ENCODE measurements at regions not wholly inside any gene's neighbourhood (a gene's known extent, or its start where the extent isn't known, plus 50 kb on each side); places are given as distances from the start of the nearest gene placed in this dataset.
A peak's percentile ranks its signal among the peaks of the same experiment; 100 is the strongest.

DNA sequence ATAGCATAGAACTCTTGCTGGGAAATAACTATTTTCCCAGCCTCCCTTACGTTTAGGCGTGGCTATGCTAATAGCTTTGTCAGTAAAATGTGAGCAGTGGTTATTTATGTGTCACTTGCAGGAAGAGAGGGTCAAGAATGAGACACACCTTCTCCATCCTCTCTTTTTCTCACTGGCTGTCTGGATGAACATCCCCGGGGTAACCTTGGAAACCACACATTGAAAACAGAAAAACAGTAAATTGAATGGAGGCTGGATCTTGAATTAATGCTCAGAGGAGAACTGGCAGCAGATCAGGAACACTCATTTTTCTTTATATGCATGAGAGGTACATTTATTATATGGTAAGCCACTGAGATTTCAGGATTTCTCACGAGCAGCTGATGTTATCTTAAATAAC lies 127.6 kb downstream of the DNAJB9 start:
- peak; percentile 3 for DNase-seq (ENCODE audit: low read depth)

DNA sequence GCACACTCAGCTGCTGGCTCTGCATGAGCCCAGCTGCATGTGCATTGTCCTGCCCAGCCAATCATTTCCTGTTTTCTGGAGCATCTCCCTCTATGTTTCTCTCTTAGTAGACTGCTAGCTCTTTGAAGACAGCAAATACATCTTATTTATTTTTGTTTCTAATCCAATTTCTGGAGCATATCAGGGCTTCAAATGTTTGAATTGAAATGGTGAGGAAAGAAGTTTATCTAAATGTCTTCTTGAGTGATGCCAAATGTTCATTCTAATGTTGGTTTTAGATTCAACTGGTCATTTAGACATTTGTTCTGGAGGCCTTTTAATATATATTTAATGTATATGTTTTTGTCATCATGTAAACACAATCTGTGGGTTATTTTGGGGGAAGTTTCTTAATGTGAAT lies 141.9 kb downstream of the DNAJB9 start:
- DNase-seq (ENCODE audit: low read depth) = no peak

DNA sequence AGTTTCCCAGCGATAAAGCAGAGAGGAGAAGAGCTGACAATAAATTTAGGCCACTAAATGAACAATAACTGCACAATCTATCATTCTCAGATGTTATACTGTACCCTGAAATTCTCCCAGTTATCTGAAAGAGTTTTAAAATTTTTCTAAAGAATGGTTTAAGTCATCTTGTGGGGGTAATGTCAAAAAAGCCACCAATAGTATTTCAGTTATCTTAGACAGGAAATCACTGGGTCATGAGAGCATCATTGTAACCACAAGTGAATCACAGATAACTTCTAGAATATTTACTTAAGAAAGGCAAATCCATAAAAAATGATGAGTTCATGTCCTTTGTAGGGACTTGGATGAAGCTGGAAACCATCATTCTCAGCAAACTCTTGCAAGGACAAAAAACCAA lies 147.1 kb downstream of the DNAJB9 start:
- peak; percentile 52 for DNase-seq (ENCODE audit: low read depth)

DNA sequence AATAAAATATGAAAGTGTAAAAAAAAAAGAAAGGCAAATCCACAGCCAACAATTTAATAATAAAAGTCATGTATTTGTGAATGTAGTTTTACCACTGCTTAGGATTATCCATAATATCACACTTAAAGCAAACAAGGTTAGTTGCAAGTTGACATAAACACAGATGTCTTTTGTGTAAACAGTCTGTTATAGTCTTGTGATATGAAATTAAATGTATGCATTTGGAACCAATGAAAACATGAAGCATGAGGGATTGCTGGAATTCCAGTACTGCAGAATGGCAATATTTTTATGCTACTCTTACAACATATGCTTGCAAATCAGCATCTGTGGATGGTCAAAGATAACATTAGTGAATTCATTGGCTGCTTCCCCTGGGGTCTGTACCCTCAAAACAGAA lies 148.1 kb downstream of the DNAJB9 start:
- DNase-seq (ENCODE audit: low read depth) = no peak

DNA sequence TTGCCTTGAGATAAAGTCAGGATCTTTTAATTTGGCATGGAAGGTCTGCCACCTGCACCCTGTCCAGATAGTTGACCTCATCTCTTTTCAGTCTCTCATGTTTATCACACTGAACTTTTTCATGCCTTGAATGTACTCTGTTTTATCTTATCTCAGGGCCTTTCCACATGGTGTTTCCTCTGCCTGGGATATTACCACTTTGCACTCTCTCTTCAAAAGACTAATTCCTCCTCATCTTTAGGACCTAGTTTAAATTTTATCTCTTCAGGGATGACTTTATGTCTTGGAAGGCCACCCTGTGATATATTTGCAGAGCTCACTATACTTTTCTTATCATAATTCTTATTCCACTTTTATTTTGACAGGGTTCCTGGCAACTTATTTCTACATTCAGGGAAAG lies 150.0 kb downstream of the DNAJB9 start:
- no peak for DNase-seq (ENCODE audit: low read depth)

DNA sequence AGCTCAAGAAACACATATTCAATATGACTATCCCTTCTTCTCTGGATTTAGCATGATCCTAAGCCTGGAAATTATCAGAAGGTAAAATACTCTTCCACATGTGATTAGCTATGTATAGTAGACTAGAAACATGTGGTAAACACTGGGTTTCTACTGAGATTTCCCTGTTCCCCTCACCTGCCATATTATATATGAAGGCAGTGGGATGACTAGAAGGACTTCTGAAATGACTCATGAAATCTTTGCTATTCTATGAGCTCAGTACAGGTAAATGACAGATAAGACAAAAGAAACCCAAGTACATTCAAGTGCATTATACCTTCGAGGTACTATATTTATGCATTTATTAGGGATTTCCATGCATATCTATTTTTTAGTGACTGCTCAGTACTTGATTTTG lies 152.9 kb downstream of the DNAJB9 start:
- no peak for DNase-seq (ENCODE audit: low read depth)

DNA sequence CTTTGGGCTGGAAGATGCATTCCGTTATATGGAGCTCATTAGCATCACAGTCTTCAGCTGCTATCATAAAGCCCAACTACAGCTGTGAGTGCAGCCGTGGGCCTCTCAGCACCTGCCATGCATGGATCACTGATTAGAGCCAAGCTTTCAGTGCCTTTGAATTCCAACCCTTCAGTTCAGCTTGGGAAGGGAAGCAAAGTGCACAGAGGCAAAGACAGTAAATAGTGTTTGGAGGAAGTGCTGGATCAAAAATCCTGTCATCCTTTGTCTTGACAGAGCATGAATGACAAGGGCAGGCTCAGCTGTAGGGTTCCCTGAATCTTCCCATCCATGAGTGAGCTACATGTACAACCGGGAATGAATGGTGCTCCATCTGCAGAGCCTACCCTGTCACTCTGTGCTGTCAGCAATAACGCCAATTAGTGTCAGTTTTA lies 153.7 kb downstream of the DNAJB9 start:
- DNase-seq (ENCODE audit: low read depth) = no peak

DNA sequence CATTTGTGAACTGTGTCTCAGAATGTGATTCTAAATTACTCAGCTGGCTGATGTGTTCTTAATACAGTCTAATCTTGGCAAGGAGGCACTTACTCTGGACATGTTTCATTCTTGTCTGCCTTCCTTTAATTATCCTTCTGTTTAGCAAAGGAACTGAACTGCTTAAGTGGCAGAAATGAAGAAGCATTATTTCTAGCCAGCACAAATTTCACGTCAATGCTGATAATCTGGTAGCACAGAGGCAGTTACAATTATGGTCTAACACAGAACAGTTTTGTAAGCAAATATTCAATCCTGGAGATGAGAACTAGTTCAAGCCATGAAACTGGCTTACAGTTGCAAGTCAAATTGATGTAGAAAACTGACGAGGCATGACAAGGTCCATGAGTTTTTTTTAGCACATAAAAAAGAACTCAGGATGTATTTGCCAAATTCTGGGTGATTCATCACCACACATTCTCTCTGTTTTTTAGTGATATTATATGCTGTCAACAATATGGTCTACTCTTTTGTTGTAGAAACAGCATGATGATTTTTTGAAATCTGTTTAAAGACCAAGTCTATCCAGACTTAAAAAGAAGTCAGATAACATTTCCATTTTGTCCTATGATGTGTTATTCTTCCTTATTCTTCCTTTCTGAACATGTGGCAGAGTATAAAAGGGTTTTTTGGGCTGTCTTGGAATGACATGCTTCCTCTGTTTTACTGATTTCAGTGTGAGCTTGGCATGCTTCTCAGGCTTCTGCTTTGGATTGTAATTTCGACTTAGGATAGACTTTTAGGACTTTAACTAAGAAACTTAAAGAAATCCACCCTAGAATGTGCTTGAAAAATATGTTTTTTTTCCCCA lies 154.8 kb downstream of the DNAJB9 start:
- DNase-seq (ENCODE audit: low read depth) = no peak

DNA sequence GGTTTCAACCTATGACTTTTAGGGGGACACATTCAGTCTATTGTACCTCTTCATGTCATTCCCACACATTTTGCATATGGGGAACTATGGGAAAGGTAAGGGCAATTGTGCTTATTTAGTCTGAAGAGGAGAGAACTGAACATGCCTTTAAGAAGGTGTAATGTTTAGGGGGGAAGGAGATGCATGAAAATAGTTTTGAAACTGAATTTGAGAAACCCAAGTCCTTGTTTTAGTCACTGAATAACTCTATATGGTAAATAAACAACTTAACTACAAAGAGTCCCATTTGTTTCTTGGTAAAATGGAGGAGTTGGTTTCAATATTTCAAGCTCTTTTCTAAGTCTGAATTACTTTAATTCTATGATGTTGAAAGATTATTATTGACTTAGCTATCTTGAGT lies 166.1 kb downstream of the DNAJB9 start:
- DNase-seq (ENCODE audit: low read depth) = no peak

DNA sequence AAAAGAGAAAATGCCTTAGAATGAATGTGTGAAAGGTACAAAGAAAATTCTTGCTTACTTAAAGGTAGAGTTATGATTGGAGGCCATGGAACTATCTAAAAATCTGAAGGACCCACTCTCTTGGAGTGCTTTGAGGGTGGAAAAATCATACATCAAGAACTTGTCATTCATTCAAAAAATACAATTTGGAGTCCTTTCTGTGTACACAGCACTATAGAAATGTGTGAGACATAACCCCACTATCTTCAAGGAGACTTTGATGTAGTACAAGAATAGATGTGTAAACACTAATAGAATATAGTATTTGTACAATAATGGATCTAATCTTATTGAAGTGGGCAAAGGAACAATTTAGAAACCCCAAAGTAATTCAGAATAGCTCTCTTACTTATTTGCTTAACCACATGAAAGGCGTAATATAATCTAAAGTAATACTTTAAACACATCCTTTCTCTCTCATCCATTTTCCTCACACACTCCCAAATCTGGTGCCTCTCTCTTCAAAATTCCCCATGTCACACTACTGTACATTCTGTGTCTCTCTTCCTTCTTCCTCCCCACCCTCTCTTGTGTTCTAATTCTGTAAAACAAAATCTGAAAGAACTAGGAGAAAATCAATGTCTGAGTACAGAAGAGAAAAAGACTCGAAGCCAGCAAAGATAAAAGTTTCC lies 166.7 kb downstream of the DNAJB9 start:
- DNase-seq (ENCODE audit: low read depth) = no peak

DNA sequence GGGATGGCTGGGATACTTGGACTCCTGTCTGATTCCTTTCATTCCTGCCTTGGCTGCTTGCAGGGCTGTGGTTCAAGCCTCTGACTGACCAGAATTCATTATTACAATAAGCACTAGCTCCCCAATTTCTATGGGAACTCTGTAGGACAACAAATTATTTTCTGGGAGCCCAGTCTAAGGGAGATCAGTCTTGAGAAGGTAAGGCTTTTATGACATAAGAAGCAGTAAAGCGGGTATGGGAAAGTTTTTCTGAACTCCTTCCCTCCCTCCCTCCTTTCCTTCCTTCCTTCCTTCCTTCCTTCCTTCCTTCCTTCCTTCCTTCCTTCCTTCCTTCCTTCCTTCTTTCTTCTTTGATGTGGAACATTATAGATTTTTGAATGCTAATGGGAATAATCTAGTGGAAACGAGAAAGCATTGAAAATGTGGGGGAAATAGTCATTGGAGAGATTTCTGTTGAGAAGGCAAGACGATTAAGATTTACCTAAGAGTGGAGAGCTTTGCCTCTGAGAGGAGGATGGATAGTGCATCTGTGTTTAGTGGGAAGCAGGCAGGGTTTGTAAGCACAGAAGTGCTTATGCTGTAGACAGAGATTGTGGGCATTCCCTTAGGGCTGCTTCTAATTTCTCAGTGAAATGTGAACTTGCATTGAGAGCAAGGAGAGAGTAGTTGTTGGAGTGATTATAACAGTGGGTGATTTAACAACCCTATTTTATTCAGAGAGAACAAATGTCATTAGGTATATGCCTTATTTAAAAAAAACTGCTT lies 201.5 kb downstream of the DNAJB9 start:
- DNase-seq (ENCODE audit: low read depth) = no peak

DNA sequence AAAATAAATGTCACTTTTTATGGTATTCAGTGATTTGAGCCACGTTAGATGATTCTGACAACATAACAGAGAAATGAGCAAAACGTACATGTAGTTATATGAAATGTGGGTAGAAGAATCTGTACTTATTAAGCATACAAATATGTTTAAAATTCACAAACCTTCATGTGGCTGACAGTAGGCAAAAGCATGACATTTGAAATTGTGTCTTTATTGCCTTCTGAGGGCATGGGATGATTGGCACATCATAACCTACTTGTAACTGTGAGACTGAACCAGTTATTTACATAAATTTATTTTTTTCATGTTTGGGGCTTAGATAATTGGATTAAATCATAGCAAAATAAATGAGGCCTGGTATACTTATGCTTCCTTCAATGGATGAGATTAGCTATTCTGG lies 202.2 kb downstream of the DNAJB9 start:
- no peak for DNase-seq (ENCODE audit: low read depth)

DNA sequence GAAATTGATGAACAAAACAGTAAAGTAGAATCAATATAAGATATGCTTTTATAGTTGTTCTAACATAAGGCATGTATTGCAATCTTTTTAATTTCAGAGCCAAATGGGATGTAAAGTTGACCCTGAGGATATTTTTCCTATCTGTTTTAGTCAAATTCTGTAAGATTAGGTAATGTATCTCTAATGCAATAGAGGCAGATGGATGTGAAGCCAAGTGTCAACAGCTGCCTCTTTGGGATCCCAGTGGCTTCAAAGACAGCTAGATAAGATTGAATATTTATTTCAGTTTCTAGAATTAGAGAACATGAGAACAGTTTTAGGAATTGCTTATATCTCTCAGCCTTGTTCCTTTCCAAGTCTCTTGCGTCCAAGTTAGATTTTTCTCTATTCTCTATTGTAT lies 208.3 kb downstream of the DNAJB9 start:
- no peak for DNase-seq (ENCODE audit: low read depth)

DNA sequence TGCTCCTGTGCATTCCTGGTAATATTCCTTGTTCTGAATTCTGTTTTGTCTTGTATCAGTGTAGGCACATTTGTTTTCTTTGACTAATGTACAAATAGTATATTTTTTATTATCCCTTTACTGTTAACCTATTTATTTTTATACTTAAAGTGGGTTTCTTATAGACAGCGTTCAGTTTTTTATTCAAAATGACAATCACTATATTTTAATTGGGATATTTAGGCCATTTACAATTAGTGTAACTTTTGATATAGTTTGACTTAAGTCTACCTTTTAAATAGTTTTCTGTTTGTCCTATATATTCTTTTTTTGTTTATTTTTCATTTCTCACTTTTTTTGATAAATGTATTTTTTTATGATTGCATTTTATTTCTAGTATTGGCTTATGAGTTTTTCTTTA lies 219.8 kb downstream of the DNAJB9 start:
- no peak for DNase-seq (ENCODE audit: low read depth)

DNA sequence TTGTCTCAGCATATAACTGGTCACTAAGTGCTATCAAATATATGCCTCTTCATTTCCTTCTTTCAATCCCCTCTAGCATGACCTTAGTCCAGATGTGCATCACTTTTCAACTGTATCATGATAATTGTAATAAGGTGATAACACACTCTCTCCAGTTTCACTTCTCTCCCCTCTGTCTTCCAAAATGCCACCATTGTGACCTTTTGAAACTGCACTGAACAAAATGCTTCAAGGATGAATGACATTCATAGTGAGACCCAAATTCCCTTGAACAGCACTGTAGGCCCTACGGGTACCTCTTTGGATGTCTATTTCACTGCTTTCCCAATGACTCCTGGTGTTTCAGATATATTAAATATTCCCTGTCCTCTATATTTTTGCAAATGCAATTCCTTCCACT lies 224.8 kb downstream of the DNAJB9 start:
- DNase-seq (ENCODE audit: low read depth) = no peak

DNA sequence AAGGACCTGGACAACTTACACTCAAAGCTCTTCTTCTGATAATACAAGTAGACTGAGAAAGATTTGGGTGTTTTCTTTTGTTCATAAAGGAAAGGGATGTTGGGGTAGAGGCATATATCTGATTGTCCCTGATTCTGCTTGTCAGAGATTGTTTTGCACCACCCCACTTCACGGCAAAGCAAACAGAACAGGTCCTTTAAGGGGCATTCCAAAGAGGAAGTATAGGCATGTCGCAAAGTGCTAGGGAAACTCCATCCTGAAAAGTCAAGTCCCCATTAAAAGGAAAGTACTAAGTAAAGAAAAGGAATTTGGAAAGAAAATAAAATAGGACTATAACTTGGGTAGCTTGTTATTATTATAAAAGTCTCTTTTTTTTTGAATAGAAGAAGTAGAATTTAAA lies 233.0 kb downstream of the DNAJB9 start:
- no peak for DNase-seq (ENCODE audit: low read depth)

DNA sequence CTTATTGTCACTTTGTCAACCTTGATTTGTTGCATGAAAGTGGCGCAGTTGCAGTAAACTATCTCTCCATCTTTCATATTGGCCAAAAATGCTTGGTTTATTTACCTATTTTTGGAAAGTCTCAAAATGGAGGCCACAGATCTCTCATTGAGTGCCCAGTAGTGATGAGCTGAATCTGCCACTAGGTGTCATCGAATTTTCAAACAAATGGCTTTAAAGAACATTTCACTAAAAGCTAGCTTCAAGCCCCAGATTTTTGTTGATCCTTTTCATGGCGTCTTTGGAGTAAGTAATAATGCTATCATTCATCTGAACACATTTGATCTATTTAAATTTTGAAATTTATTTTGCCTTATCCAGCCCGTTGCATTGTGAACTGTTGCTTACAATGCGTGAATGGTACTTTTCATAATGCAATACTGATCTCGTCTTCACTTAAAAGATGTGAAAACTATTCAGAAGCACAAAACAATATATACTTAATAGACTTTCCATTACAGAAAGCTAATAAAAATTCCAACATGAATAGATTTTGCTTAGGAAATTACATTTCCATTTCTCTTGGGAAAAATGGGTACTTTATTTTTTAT lies 236.2 kb downstream of the DNAJB9 start:
- peak; percentile 7 for DNase-seq (ENCODE audit: low read depth)

DNA sequence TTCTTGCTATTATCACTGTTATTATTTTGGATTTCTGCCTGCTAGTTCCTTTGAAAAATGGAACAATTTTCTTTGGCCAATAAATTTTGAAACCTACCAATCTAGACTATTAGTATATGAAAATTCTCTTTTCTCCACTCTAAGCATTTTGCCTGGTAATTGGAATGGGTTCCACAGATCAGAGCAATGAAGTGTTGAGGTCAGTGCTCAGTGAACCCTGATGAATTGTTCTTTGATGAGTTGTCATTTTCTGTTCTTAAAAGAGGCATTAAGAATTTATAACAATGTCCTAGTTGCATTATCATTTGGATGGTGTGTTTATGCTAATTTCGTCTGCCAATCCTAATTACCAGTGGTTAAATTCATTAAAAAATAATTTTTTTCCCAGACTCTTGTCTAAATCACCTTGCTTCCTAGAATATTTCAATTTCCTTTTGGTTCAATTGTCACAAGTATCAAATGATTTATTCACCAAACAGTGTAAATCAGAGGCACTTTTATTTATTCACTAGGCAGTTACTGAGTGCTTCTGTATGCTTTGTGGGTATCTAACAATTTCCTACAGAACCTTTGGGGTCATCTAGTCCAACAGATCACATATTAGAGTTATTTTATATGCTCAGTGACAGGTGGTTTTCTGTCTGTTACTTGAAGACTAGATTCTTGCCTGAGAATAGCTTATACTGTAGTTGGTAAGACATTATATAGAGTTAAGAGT lies 239.0 kb downstream of the DNAJB9 start:
- no peak for DNase-seq (ENCODE audit: low read depth)

DNA sequence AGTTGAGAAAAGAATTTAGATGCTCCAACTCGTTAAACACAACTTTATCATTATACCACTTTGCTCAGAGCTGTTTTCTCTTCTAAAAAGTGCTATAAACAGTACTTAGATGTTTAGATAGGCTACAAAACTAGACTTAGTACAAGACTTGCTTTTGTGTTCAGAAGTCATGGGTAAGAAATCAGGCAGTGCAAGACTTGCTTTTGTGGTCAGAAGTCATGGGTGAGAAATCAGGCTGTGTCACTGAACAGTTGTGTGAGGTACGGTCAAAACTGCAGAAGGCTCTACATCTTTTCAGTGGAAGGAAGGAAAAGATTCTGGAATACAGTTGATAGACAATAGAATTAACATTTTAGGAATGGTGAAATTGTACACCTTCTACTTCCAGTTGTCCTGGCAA lies 239.7 kb downstream of the DNAJB9 start:
- no peak for DNase-seq (ENCODE audit: low read depth)

DNA sequence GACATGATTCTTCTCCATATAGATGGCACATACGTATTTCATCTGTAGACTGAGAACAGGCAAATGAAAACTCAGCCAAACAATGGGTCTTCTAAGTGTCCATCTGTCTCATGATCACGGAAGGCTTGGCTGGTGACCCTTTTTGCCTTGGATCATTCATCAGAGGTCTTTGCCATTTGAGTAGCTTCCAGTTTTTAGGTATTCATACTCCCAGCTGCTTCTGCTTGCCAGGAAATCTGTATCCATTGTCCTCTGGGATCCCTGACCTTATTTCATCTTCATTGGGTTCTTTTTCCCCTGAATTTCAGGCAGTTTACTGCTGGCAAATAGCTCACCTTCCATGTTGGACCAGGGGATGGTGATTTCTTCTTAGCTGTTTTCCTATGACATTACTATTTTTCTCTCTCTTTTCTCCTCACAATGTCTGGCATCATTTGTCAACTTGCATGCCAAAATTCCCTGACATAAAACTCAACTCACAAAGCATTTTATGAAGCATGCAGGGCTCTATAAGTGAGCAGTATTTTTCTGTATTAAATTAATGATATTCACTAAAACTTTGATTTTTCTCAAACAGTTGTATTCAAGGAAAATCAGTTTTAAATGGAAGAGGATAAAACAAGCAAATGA lies 241.2 kb downstream of the DNAJB9 start:
- DNase-seq (ENCODE audit: low read depth) = no peak

All from M059J (cell line).